A549 (cell line): ENCODE measurements at regions not wholly inside any gene's neighbourhood (a gene's known extent, or its start where the extent isn't known, plus 50 kb on each side); places are given as distances from the start of the nearest gene placed in this dataset.

Experiments
- ATAC-seq, 2 experiments: fragments of 200-7000 bp in 1 of 2; fragments of >200 bp in 1 of 2; cut with Nextera tagmentation in 1 of 2; cut with Tn5 transposase in 1 of 2; 3 replicates each; pipeline versions ENCODE4 v1.8.0 to v1.9.1; 2018 to 2020; ENCODE audit warnings: mild to moderate bottlenecking in 1 of 2, moderate library complexity in 1 of 2
- CTCF ChIA-PET: fragments of 300-600 bp; sonication (Branson Sonifier 250); formaldehyde crosslinking; extraction: SDS; loops from one replicate; lab custom pipeline; 2021; ENCODE audit warnings: antibody characterized with exemption, inconsistent platforms; lab: Yijun Ruan, JAX
- POLR2A ChIA-PET: fragments of 350-600 bp; formaldehyde crosslinking; extraction: SDS; loops from one replicate; lab custom pipeline; 2021; ENCODE audit warnings: antibody characterized with exemption, inconsistent platforms; lab: Yijun Ruan, JAX
- DNase-seq, 2 experiments: peaks; one replicate each; pipeline versions ENCODE4 v3.0.0 to v3.0.0-alpha.2; 2011 to 2016; ENCODE audit warnings: low read depth in 1 of 2, low spot score in 1 of 2
- FAIRE-seq: peaks from 2 replicates; lab custom pipeline; 2011; peaks lifted over from hg19 to GRCh38; lab: Jason Lieb, UNC
- H3K27ac ChIP-seq, 2 experiments: fragments of >200 bp; sonication (Bioruptor Twin); formaldehyde crosslinking; 3 replicates each; pipeline ENCODE4 v1.5.1; 2016 to 2017
- H3K4me1 ChIP-seq: fragments of >200 bp; sonication (Bioruptor Twin); formaldehyde crosslinking; 3 replicates; pipeline ENCODE4 v1.6.1; 2016
- H3K4me2 ChIP-seq: fragments of >200 bp; sonication (Bioruptor Twin); formaldehyde crosslinking; 3 replicates; pipeline ENCODE4 v1.6.1; 2016
- H3K4me3 ChIP-seq: fragments of >200 bp; sonication (Bioruptor Twin); formaldehyde crosslinking; 3 replicates; pipeline ENCODE4 v1.5.1; 2016
- H3K9me3 ChIP-seq: fragments of >200 bp; sonication (Bioruptor Twin); formaldehyde crosslinking; 3 replicates; pipeline ENCODE4 v1.6.1; 2016
- CEBPB ChIP-seq, 2 experiments: fragments of >200 bp in 1 of 2; sonication (Bioruptor Twin) in 1 of 2; formaldehyde crosslinking in 1 of 2; IDR thresholded peaks; 2 replicates each; pipeline ENCODE4 v1.6.1; 2012 to 2016
- CHD4 ChIP-seq: fragments of 200-600 bp; sonication (generic); IDR thresholded peaks from 2 replicates; pipeline ENCODE4 v1.6.1; 2016; ENCODE audit warnings: antibody characterized with exemption, mild to moderate bottlenecking, borderline replicate concordance
- E2F6 ChIP-seq: IDR thresholded peaks from 2 replicates; pipeline ENCODE4 v1.6.1; 2012; ENCODE audit warnings: low read depth, borderline replicate concordance
- EHF ChIP-seq: fragments of 250-450 bp; sonication (Bioruptor Pico); IDR thresholded peaks from 2 replicates; pipeline ENCODE4 v1.5.0; 2020; ENCODE audit warnings: mild to moderate bottlenecking
- GATA3 ChIP-seq: IDR thresholded peaks from 2 replicates; pipeline ENCODE4 v1.6.1; 2012; ENCODE audit warnings: borderline replicate concordance
- HDAC2 ChIP-seq: fragments of 200-600 bp; sonication (generic); IDR thresholded peaks from 2 replicates; pipeline ENCODE4 v1.6.1; 2016
- HEYL ChIP-seq: fragments of 250-450 bp; sonication (Bioruptor Pico); IDR thresholded peaks from 2 replicates; pipeline ENCODE4 v1.8.0; 2021; ENCODE audit warnings: mild to moderate bottlenecking, moderate library complexity
- HOXB5 ChIP-seq: fragments of 250-450 bp; sonication (Bioruptor Pico); IDR thresholded peaks from 2 replicates; pipeline ENCODE4 v1.5.0; 2020; ENCODE audit warnings: mild to moderate bottlenecking, moderate library complexity
- JUNB ChIP-seq: fragments of >200 bp; sonication (Bioruptor Twin); formaldehyde crosslinking; IDR thresholded peaks from 2 replicates; pipeline ENCODE4 v1.6.1; 2016
- KDM1A ChIP-seq: fragments of 200-600 bp; sonication (generic); IDR thresholded peaks from 2 replicates; pipeline ENCODE4 v1.6.1; 2016; ENCODE audit warnings: low read depth, mild to moderate bottlenecking
- MYC ChIP-seq: IDR thresholded peaks from 2 replicates; pipeline ENCODE4 v1.6.1; 2012; ENCODE audit warnings: mild to moderate bottlenecking, inconsistent platforms, low read length, improper control_type of control experiment, borderline replicate concordance
- POLR2A ChIP-seq: IDR thresholded peaks from 2 replicates; pipeline ENCODE4 v1.6.1; 2012; ENCODE audit warnings: mild to moderate bottlenecking, low read length
- RAD21 ChIP-seq, 2 experiments: fragments of >200 bp in 1 of 2; sonication (Bioruptor Twin) in 1 of 2; formaldehyde crosslinking in 1 of 2; IDR thresholded peaks in 1 of 2; conservative IDR thresholded peaks in 1 of 2; 2 replicates in 1 of 2; 3 replicates in 1 of 2; pipeline ENCODE4 v1.6.1; 2012 to 2018; ENCODE audit warnings: inconsistent platforms in 1 of 2
- RCOR1 ChIP-seq: fragments of 150-350 bp; IDR thresholded peaks from 2 replicates; pipeline ENCODE4 v1.6.1; 2014; ENCODE audit warnings: antibody characterized with exemption, low read length, low read depth
- RFX5 ChIP-seq: fragments of 450-650 bp; IDR thresholded peaks from 2 replicates; pipeline ENCODE4 v1.7.1; 2014; ENCODE audit warnings: antibody characterized with exemption, mild to moderate bottlenecking, moderate library complexity
- USF2 ChIP-seq: fragments of 450-650 bp; IDR thresholded peaks from 2 replicates; pipeline ENCODE4 v1.6.1; 2014; ENCODE audit warnings: antibody characterized with exemption
- ZNF302 ChIP-seq: fragments of 250-450 bp; sonication (Bioruptor Pico); IDR thresholded peaks from 2 replicates; pipeline ENCODE4 v1.9.0; 2021; ENCODE audit warnings: inconsistent platforms, mild to moderate bottlenecking, moderate library complexity
- WGBS: methylation state at CpG from one replicate; pipeline ENCODE4 v1.1.6; 2017; ENCODE audit errors: missing lambda C conversion rate; 5-methylcytosine and 5-hydroxymethylcytosine counted together
- TF ChIP-seq, protein P1 (sequence below): IDR thresholded peaks from 2 replicates; pipeline ENCODE4 v1.6.1; 2012
- TF ChIP-seq, protein P2 (sequence below): fragments of 200-600 bp; sonication (generic); IDR thresholded peaks from 2 replicates; pipeline ENCODE4 v1.6.1; 2016; ENCODE audit warnings: antibody characterized with exemption, mild to moderate bottlenecking, moderate library complexity

DNA sequence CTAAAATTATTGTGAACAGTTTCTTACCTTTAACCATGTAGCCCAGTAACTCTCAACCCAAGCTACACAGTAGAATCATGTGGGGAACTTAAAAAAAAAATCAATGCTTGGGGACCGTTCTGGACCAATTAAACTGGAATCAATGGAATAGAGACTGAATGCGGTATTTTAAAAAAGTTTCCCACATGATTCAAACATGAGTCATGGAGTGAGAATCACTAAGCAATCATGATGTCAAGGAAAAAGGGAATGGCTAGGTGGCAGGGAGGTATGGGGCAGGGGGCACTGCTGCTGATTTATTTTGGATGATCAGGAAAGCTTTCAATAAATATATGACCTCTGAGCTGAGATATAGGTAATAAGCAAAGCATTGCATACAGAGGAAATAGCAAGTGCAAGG, 250.5 kb upstream of the RORA start:
- Histone ChIP-seq H3K27ac (no peak overlapping the region), H3K4me1 (no peaks in the 10 kb centered on the region), H3K4me2 (no peak overlapping the region), H3K4me3 (no peak overlapping the region), H3K9me3 (no peaks in the 10 kb centered on the region)
- TF ChIP-seq CEBPB (IDR thresholded peaks at IDR 0.05) (no peak), RAD21 (conservative IDR thresholded peaks at IDR 0.05 in 1 of 2, IDR thresholded peaks at IDR 0.05 in 1 of 2) (no peak)
- DNase-seq, result no peak
- CTCF ChIA-PET, result interaction anchor here (0.5 to 0.6 kb wide), 2 partner anchors 93 to 766 kb away, joined by 3 read pairs; no protein-coding TSS in a partner anchor
- POLR2A ChIA-PET, result no interaction called here
- 3% methylated on average over 2 of the region's 2 CpGs for WGBS
- no peak for ATAC-seq
- FAIRE-seq, result no peak

- H3K4me1 ChIP-seq, result no peaks in the 10 kb centered on the region
- H3K9me3 ChIP-seq, result no peaks in the 10 kb centered on the region
- no peak for TF ChIP-seq CHD4
- FAIRE-seq (no peak), ATAC-seq (no peak), DNase-seq (no peak)
- no peak overlapping the region for H3K4me3 ChIP-seq
- H3K4me2 ChIP-seq, result no peak overlapping the region
- 27% methylated on average over 1 of the region's 1 CpG for WGBS
- H3K27ac ChIP-seq, result no peak overlapping the region
- CTCF ChIA-PET, result interaction anchor here (0.7 kb wide), 1 partner anchor 734 kb away, joined by 4 read pairs; no protein-coding TSS in a partner anchor
- POLR2A ChIA-PET, result no interaction called here
These were observed 247.6 kb upstream of the RORA start for GRCh38 chr15:61476741-61477140.

DNA sequence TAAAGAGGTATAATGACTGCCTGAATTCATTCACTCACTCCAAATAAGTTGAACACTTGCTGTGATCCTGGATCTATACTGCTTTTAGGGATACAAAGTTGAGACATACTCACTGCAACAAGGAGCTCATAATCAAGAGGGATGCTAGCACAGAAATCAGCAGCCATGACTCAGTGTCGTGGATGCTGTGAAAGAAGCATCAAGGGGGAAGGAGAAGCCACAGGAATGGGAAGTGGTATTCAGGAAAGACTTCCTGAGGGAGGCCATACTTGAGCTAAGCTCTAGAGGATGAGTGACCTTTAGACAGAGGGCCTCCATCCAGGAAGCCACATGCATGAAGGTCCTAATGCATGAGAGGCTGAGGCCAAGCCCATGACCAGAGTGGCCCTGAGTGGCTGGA, 245.7 kb upstream of the RORA start:
- Histone ChIP-seq H3K4me2 (no peak overlapping the region), H3K4me3 (no peak overlapping the region), H3K27ac (no peak overlapping the region), H3K4me1 (no peaks in the 10 kb centered on the region), H3K9me3 (no peaks in the 10 kb centered on the region)
- CTCF ChIA-PET, result interaction anchor here (0.7 kb wide), 1 partner anchor 14 kb away, joined by 3 read pairs; no protein-coding TSS in a partner anchor
- no peak for ATAC-seq
- POLR2A ChIA-PET, result no interaction called here
- WGBS, result 0% methylated on average over 1 of the region's 1 CpG
- no peak for DNase-seq
- no peak for FAIRE-seq
- TF ChIP-seq CEBPB (IDR thresholded peaks at IDR 0.05) (no peak), POLR2A (no peak), JUNB (no peak), ZNF302 (CRISPR knock-in tag) (no peak), HEYL (CRISPR knock-in tag) (no peak), EHF (CRISPR knock-in tag) (no peak), RFX5 (no peak), HOXB5 (CRISPR knock-in tag) (no peak), E2F6 (no peak), KDM1A (no peak), RCOR1 (no peak), MYC (no peak), GATA3 (no peak), USF2 (no peak), HDAC2 (no peak)
- TF ChIP-seq, protein P1, sequence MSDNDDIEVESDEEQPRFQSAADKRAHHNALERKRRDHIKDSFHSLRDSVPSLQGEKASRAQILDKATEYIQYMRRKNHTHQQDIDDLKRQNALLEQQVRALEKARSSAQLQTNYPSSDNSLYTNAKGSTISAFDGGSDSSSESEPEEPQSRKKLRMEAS, result no peak
- TF ChIP-seq, protein P2, sequence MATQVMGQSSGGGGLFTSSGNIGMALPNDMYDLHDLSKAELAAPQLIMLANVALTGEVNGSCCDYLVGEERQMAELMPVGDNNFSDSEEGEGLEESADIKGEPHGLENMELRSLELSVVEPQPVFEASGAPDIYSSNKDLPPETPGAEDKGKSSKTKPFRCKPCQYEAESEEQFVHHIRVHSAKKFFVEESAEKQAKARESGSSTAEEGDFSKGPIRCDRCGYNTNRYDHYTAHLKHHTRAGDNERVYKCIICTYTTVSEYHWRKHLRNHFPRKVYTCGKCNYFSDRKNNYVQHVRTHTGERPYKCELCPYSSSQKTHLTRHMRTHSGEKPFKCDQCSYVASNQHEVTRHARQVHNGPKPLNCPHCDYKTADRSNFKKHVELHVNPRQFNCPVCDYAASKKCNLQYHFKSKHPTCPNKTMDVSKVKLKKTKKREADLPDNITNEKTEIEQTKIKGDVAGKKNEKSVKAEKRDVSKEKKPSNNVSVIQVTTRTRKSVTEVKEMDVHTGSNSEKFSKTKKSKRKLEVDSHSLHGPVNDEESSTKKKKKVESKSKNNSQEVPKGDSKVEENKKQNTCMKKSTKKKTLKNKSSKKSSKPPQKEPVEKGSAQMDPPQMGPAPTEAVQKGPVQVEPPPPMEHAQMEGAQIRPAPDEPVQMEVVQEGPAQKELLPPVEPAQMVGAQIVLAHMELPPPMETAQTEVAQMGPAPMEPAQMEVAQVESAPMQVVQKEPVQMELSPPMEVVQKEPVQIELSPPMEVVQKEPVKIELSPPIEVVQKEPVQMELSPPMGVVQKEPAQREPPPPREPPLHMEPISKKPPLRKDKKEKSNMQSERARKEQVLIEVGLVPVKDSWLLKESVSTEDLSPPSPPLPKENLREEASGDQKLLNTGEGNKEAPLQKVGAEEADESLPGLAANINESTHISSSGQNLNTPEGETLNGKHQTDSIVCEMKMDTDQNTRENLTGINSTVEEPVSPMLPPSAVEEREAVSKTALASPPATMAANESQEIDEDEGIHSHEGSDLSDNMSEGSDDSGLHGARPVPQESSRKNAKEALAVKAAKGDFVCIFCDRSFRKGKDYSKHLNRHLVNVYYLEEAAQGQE, result no peak
